Activated CD8-positive, alpha-beta memory T cell treated with anti-CD3 and anti-CD28 coated beads, Interleukin-2, amount 10 ng/mL, durations not matched to agents 7 days and 5 days (primary cell): ENCODE measurements at regions not wholly inside any gene's neighbourhood (a gene's known extent, or its start where the extent isn't known, plus 50 kb on each side); places are given as distances from the start of the nearest gene placed in this dataset.

Experiments
- ATAC-seq: fragments of 150-1000 bp; cut with Tn5 transposase; one replicate; pipeline ENCODE4 v1.10.0; 2021; ENCODE audit warnings: moderate library complexity
- CTCF ChIA-PET: fragments of 350-600 bp; sonication (Branson Sonifier 250); formaldehyde crosslinking; loops from one replicate; lab custom pipeline; 2021; ENCODE audit warnings: antibody characterized with exemption; lab: Charles Lee
- DNase-seq: peaks from one replicate; pipeline ENCODE4 v3.0.0-alpha.2; 2020
- H3K27ac Mint-ChIP-seq: one replicate; pipeline ENCODE4 v1.8.0; 2021; ENCODE audit warnings: mild to moderate bottlenecking, mixed read lengths
- H3K27me3 Mint-ChIP-seq: one replicate; pipeline ENCODE4 v1.8.0; 2021; ENCODE audit warnings: mixed read lengths
- H3K36me3 Mint-ChIP-seq: one replicate; pipeline ENCODE4 v1.8.0; 2021; ENCODE audit warnings: mild to moderate bottlenecking, mixed read lengths
- H3K4me1 Mint-ChIP-seq: one replicate; pipeline ENCODE4 v1.8.0; 2021; ENCODE audit warnings: mixed read lengths
- H3K4me3 Mint-ChIP-seq: one replicate; pipeline ENCODE4 v1.8.0; 2021; ENCODE audit warnings: mild to moderate bottlenecking, moderate library complexity, mixed read lengths
- H3K9me3 Mint-ChIP-seq: one replicate; pipeline ENCODE4 v1.8.0; 2022; ENCODE audit warnings: low read depth, mixed read lengths

- Mint-ChIP-seq H3K36me3 (no peaks in the 10 kb centered on the region), H3K27ac (no peak overlapping the region), H3K9me3 (no peaks in the 10 kb centered on the region), H3K4me1 (no peaks in the 10 kb centered on the region), H3K27me3 (no peaks in the 10 kb centered on the region), H3K4me3 (no peak overlapping the region)
- ATAC-seq (no peak), DNase-seq (no peak)
- CTCF ChIA-PET = no interaction called here
These were observed 712.5 kb downstream of the MCTP2 start for GRCh38 chr15:94943888-94944287.

DNA sequence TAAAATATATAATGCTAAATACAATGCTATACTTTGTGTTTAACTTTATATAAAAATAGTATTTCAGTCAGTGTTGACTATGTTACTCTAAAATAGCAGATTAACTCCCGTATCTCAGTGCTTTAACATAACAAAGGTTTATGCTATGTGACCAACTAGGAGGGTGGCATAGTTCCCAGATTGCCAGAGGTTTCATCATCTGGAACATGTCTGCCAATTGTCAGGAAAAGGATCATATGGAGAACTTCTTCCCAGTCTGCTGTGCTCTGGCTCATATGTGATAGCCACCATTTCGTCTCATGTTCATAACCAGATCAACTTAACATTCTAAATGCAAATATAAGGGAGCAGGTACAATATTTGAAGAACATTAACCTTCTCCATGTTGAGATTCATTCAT is 720.2 kb downstream of the MCTP2 start:
- Mint-ChIP-seq H3K4me3 (no peak overlapping the region), H3K27ac (no peak overlapping the region), H3K27me3 (no peaks in the 10 kb centered on the region), H3K9me3 (peaks cover 2% of the 10 kb centered on the region), H3K4me1 (no peaks in the 10 kb centered on the region), H3K36me3 (no peaks in the 10 kb centered on the region)
- ATAC-seq (no peak), DNase-seq (no peak)
- CTCF ChIA-PET = no interaction called here

DNA sequence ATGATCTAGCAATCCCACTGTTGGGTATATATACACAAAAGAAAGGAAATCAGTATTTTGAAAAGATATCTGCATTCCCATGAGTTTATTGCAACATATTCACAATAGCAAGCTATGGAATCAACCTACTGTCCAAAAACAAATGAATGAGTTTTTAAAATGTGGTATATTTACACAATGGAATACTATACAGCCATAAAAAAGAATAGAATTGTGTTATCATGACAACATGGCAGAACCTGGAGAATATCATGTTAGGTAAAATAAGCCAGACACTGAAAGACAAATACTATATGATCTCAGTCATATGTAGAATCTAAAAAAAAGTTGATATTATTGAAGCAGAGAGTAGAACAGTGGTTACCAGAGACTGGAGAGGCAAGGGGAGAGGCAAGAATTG is 732.6 kb downstream of the MCTP2 start:
- Mint-ChIP-seq H3K27ac (no peak overlapping the region), H3K9me3 (peaks cover 5% of the 10 kb centered on the region), H3K27me3 (no peaks in the 10 kb centered on the region), H3K4me3 (no peak overlapping the region), H3K36me3 (no peaks in the 10 kb centered on the region), H3K4me1 (no peaks in the 10 kb centered on the region)
- CTCF ChIA-PET = no interaction called here
- ATAC-seq (no peak), DNase-seq (no peak)

- CTCF ChIA-PET = no interaction called here
These were observed 734.2 kb downstream of the MCTP2 start for GRCh38 chr15:94965593-94965992.

DNA sequence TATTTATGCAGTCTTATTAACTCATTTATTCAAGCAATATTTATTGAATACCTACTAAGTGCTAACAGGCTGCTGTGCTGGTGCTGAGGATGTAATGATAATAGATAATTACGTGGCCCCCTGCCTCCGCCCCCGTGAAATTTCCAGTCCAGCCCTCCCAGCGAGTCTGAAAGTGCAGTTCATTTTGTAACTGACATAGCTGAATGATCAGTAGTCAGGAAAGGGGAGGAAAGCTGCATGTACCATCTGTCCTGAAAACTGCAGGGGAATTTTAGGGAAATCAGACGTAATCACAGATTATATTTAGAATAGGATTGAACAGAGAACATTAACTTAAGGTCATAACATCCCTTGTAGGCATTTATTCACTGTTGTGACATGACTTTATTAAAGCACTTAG is 736.8 kb downstream of the MCTP2 start:
- Mint-ChIP-seq H3K4me1 (no peaks in the 10 kb centered on the region), H3K27ac (no peak overlapping the region), H3K36me3 (no peaks in the 10 kb centered on the region), H3K27me3 (no peaks in the 10 kb centered on the region), H3K4me3 (no peak overlapping the region), H3K9me3 (peaks cover 5% of the 10 kb centered on the region)
- no peak for DNase-seq
- no peak for ATAC-seq
- CTCF ChIA-PET = no interaction called here

More at GRCh38 chr15:94965593-94965992, 734.2 kb downstream of the MCTP2 start:
- H3K36me3 Mint-ChIP-seq = no peaks in the 10 kb centered on the region
- H3K9me3 Mint-ChIP-seq = peaks cover 5% of the 10 kb centered on the region
- H3K27ac Mint-ChIP-seq = no peak overlapping the region
- no peaks in the 10 kb centered on the region for H3K27me3 Mint-ChIP-seq
- ATAC-seq = no peak
- no peaks in the 10 kb centered on the region for H3K4me1 Mint-ChIP-seq
- DNase-seq = no peak
- H3K4me3 Mint-ChIP-seq = no peak overlapping the region

DNA sequence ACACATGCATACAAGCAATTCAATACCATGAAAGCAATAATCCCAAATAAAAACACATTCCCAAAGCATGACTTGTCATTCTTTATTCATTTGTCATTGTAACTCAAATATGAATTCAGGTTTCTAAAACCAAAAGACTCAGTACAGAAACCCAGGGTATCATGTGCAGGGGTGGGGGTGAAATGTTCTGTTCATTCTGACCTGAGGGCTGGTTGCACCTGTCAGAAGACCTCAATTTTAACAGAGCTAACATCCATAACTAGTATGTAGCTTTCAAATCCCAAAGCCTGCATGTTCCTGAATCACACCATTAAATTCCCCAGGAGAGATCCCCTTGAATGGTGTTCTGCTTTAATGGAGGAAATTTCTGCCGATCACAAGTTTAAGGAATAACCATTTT is 738.7 kb downstream of the MCTP2 start:
- peaks cover 4% of the 10 kb centered on the region for H3K9me3 Mint-ChIP-seq
- CTCF ChIA-PET = no interaction called here

GRCh38 chr15:94970802-94971201 is 739.4 kb downstream of the MCTP2 start:
- ATAC-seq = no peak
- CTCF ChIA-PET = no interaction called here
- H3K27ac Mint-ChIP-seq = no peak overlapping the region
- peaks cover 4% of the 10 kb centered on the region for H3K9me3 Mint-ChIP-seq
- no peaks in the 10 kb centered on the region for H3K36me3 Mint-ChIP-seq
- H3K4me1 Mint-ChIP-seq = no peaks in the 10 kb centered on the region
- H3K4me3 Mint-ChIP-seq = no peak overlapping the region
- DNase-seq = no peak
- H3K27me3 Mint-ChIP-seq = no peaks in the 10 kb centered on the region

More for the DNA sequence above, 738.7 kb downstream of the MCTP2 start:
- H3K4me3 Mint-ChIP-seq = no peak overlapping the region
- no peaks in the 10 kb centered on the region for H3K4me1 Mint-ChIP-seq
- no peak for DNase-seq
- ATAC-seq = no peak
- no peaks in the 10 kb centered on the region for H3K36me3 Mint-ChIP-seq
- no peaks in the 10 kb centered on the region for H3K27me3 Mint-ChIP-seq
- no peak overlapping the region for H3K27ac Mint-ChIP-seq

GRCh38 chr15:94972314-94972713 is 741.0 kb downstream of the MCTP2 start:
- H3K4me3 Mint-ChIP-seq = no peak overlapping the region
- CTCF ChIA-PET = no interaction called here
- H3K36me3 Mint-ChIP-seq = no peaks in the 10 kb centered on the region
- no peaks in the 10 kb centered on the region for H3K27me3 Mint-ChIP-seq
- DNase-seq (no peak), ATAC-seq (no peak)
- H3K4me1 Mint-ChIP-seq = no peaks in the 10 kb centered on the region
- H3K9me3 Mint-ChIP-seq = peaks cover 4% of the 10 kb centered on the region
- H3K27ac Mint-ChIP-seq = no peak overlapping the region

DNA sequence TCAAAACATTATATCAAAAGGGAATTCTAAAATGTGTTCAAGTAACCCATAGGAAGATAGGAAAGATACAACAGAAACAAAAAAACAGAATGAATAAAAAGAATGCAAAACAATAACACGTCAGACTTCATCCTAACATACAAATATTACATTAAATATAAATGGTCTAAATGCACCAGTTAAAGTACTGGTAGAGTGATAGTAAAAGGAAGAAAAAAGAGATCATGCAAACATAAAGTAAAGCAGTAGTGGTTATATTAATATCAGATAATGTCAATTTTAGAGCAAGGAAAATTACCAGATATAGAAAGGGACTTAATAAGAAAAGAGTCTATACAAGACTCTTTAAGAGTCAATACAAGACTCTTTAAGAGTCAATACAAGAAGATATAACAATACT is 755.7 kb downstream of the MCTP2 start:
- Mint-ChIP-seq H3K4me3 (no peak overlapping the region), H3K27me3 (no peaks in the 10 kb centered on the region), H3K27ac (no peak overlapping the region), H3K4me1 (no peaks in the 10 kb centered on the region), H3K9me3 (peaks cover 8% of the 10 kb centered on the region), H3K36me3 (no peaks in the 10 kb centered on the region)
- no peak for ATAC-seq
- no peak for DNase-seq
- CTCF ChIA-PET = no interaction called here

GRCh38 chr15:94991718-94992117 is 760.4 kb downstream of the MCTP2 start:
- H3K9me3 Mint-ChIP-seq = no peaks in the 10 kb centered on the region
- H3K27ac Mint-ChIP-seq = no peak overlapping the region
- ATAC-seq = no peak
- DNase-seq = no peak
- H3K36me3 Mint-ChIP-seq = no peaks in the 10 kb centered on the region
- CTCF ChIA-PET = no interaction called here
- no peak overlapping the region for H3K4me3 Mint-ChIP-seq
- H3K27me3 Mint-ChIP-seq = no peaks in the 10 kb centered on the region
- H3K4me1 Mint-ChIP-seq = no peaks in the 10 kb centered on the region

DNA sequence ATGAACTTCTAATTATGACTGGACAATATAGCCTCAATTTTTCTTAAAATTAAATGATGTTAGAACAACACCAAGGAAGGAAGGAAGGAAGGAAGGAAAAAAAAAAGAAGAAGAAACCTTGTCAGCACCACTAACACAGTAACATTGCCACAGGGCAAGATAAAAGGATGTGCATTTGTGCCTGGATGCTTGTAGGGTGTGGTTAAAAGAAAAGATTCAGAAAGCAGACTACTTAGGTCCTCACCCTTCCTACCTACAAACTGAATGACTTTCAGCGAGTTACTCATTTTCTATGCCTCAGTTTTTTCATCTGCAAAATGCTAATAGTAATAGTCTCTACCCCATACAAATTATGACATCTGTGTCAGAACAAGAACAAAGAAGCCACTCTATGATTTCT is 778.3 kb downstream of the MCTP2 start:
- no peak for ATAC-seq
- Mint-ChIP-seq H3K36me3 (no peaks in the 10 kb centered on the region), H3K4me1 (no peaks in the 10 kb centered on the region), H3K27ac (no peak overlapping the region), H3K27me3 (no peaks in the 10 kb centered on the region), H3K4me3 (no peak overlapping the region), H3K9me3 (no peaks in the 10 kb centered on the region)
- CTCF ChIA-PET = no interaction called here
- no peak for DNase-seq

GRCh38 chr15:95013381-95013780 is 782.0 kb downstream of the MCTP2 start:
- no peaks in the 10 kb centered on the region for H3K36me3 Mint-ChIP-seq
- H3K4me1 Mint-ChIP-seq = no peaks in the 10 kb centered on the region
- CTCF ChIA-PET = no interaction called here
- no peak overlapping the region for H3K27ac Mint-ChIP-seq
- H3K27me3 Mint-ChIP-seq = no peaks in the 10 kb centered on the region
- ATAC-seq = no peak
- no peaks in the 10 kb centered on the region for H3K9me3 Mint-ChIP-seq
- H3K4me3 Mint-ChIP-seq = no peak overlapping the region
- no peak for DNase-seq

GRCh38 chr15:95016511-95017229 is 785.3 kb downstream of the MCTP2 start:
- no peaks in the 10 kb centered on the region for H3K36me3 Mint-ChIP-seq
- H3K9me3 Mint-ChIP-seq = no peaks in the 10 kb centered on the region
- no peak overlapping the region for H3K4me3 Mint-ChIP-seq
- no peak overlapping the region for H3K27ac Mint-ChIP-seq
- no peaks in the 10 kb centered on the region for H3K27me3 Mint-ChIP-seq
- no peak for DNase-seq
- CTCF ChIA-PET = no interaction called here
- no peak for ATAC-seq
- peaks cover 2% of the 10 kb centered on the region for H3K4me1 Mint-ChIP-seq

- Mint-ChIP-seq H3K4me3 (no peak overlapping the region), H3K4me1 (peaks cover 2% of the 10 kb centered on the region), H3K36me3 (no peaks in the 10 kb centered on the region), H3K9me3 (no peaks in the 10 kb centered on the region), H3K27me3 (no peaks in the 10 kb centered on the region), H3K27ac (no peak overlapping the region)
- CTCF ChIA-PET = no interaction called here
- DNase-seq = no peak
- no peak for ATAC-seq
These were observed 786.4 kb downstream of the MCTP2 start for GRCh38 chr15:95017666-95018328.
